Left cardiac atrium (tissue), 4 donors: ENCODE measurements at regions not wholly inside any gene's neighbourhood (a gene's known extent, or its start where the extent isn't known, plus 50 kb on each side); places are given as distances from the start of the nearest gene placed in this dataset.

ENCODE experiments used
- ATAC-seq, 2 donors: fragments of 200-7000 bp; cut with Tn5 transposase; one replicate each; pipeline ENCODE4 v1.9.1; 2020; ENCODE audit warnings: mild to moderate bottlenecking in 2 of 2, moderate library complexity in 2 of 2
- DNase-seq: peaks from one replicate; pipeline ENCODE4 v3.0.0-alpha.2; 2020
- intact Hi-C, 2 donors: fragments of 100-400 bp; cut with DNase I; formaldehyde crosslinking; loops; one replicate each; pipeline versions ENCODE4 v1.14.1 to v1.15.1; 2022 to 2023
- donor health status: DM: no; HTN: yes; CAD: no.
- donor health status: DM: no; HTN: yes; CAD: no; lungs with severe emphysema.
- donor health status: DM: yes; HTN: yes; CAD: no.
- donor health status: Dilated cardiomyopathy.

- DNase-seq (no peak), ATAC-seq (no peak)
- intact Hi-C loops: loop anchor here in 1 of 2 donors (5.0 kb wide), 1 partner anchor 33 kb away; no protein-coding TSS in a partner anchor
Measured at GRCh38 chr17:77439189-77440018, 298.6 kb downstream of the SEC14L1 start.

DNA sequence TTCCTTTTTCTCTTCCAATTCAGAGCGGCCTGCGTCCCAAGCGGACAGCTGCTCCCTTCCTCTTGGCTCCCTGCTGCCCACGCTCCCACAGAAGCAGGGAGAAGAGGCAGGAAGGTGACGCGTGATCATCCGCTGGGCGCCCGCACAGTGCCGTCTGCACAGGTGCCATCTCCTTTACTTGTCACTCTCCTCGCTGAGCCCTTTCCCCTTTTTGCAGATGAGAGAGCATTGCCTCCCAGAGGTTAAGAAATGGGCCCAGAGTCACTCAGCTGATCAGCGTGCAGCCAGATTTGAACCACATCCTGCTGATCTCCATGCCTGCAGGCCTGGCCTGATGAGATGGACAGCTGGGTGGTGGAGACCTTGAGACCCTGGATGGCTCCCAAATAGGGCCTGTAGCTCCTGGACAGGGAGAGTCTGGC, 299.8 kb downstream of the SEC14L1 start:
- intact Hi-C loops: no loop called here
- ATAC-seq: no peak

DNA sequence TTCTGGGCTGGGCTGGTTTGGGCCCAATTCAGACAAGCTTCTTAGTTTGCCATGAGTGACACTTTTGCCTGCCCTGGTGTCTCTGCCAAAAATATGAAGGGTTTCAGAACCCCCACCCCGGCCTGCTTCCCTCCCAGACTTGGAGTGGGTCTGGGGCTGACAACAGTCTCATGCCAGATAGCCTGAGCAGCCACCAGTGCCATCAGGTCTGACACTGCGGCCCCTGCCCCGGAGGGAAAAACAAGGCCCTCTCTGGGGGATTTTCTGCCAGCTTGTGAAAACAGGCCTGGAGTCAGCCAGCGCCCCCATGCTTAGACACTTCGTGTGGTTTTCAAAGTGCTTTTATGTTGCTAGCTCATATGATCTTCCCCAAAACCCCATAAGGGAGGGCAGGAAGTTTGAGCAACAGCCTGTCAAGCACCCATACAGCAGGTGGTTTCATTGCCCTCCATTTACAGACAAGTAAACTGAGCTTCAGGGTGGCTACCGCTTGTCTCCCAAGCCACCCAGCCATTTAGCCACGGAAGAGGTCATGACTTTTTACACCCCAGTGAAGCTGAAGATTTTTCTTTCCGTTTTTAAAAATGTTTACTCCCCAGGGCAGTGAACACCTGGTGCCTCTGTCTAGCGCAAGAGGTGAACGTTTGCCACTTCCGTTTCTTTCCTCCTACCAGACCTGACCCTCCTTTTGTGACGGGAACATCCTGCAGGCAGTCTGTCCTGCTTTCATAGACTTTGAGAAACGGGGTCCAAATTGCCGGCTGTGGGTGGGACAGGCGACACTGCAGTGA, 300.6 kb downstream of the SEC14L1 start:
- ATAC-seq: no peak
- intact Hi-C loops: no loop called here
- DNase-seq: peak; percentile 22

More for the DNA sequence above, 299.8 kb downstream of the SEC14L1 start:
- DNase-seq: no peak

DNA sequence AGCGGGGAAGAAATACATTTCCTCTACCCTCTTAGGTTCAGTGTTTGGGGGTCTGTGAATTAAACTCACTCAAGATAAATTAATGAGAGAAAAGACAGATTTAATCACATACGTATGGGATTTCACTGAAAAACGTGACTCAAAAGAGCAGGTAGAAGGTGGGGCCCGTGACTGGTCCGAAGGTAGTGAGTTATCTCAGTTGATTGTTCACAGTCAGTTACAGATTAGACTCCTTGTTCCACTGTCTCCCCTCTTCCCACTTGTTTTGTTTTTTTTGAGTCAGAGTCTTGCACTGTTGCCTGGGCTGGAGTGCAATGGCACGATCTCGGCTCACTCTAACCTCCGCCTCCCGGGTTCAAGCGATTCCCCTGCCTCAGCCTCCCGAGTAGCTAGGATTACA, 301.2 kb downstream of the SEC14L1 start:
- intact Hi-C loops: no loop called here
- ATAC-seq (no peak), DNase-seq (no peak)

- ATAC-seq (no peak), DNase-seq (no peak)
- intact Hi-C loops: no loop called here
Measured at GRCh38 chr17:77442976-77443747, 302.4 kb downstream of the SEC14L1 start.

GRCh38 chr17:77443748-77444260, 303.0 kb downstream of the SEC14L1 start:
- intact Hi-C loops: no loop called here
- DNase-seq (no peak), ATAC-seq (no peak)

- DNase-seq: peak; percentile 66
- ATAC-seq: peak; percentile 29 to 62
- intact Hi-C loops: no loop called here
Measured at GRCh38 chr17:77444628-77444983, 303.8 kb downstream of the SEC14L1 start.

DNA sequence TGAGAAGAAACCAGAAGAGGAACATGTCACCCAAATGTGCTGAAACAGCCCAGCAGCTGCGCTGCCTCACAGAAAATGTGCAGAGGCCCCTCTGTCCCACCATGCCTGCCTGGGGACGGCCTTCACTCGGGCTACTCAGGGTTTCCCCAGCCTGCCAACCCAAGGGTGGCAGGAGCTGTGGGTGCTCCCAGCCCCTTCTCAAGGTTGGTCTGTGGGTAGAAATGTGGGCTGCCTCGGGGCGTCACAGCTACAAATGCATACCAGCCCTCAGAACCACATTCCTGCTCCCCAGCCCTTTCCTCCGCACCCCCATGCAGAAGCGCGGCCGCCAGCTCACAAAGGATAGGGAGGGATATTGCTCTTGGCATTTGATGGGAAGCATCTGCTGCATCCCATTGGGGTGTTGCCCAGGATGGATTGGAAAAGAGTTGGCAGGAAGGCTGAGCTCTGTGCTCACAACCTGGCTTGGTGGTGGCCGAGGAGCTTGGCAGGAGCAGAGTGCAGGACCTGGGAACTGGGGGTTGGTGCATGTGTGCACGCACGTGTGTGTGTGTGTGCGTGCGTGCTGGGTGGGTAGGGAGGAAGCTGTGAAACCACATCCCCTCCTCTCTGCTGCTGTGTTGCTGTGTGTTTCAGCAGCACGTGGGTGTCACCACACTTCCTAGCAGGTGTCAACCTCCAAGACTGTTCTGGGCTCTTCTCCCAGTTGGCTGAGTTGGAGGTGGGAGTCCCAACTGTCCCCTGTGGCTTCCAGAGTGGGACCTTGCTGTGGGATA, 304.4 kb downstream of the SEC14L1 start:
- ATAC-seq (peak; percentile 56 to 70), DNase-seq (peak; percentile 68)
- intact Hi-C loops: no loop called here

DNA sequence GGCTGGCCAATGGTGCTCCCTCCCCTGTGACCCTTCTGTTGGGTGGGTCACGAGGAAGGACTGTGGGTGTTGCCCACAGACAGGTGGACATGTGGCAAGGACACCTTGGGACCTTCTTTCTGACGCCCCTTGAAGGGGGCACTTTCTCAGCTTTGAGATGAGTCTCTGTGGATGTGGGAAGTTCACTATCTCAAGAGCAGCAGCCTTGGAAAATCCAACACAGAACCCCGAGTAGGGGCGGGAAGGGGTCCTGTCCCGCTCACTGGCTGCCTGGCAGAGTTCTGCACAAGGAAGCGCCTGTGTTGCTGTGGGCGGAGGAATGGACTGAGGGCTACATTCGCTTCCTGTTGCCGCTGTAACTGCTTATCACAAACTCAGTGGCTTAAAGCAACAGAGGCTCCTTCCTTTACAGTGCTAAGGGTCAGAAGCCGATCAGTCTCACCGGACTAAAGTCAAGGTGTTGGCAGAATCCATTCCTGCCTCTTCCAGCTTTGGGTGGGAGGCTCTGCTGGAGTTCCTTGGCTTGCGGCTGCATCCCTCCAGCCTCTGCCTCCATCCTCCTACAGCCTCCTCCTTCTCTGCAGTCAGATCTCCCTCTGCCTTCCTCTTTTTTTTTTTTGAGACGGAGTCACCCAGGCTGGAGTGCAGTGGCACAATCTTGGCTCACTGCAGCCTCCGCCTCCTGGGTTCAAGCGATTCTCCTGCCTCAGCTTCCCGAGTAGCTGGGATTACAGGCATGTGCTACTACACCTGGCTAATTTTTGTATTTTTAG, 305.2 kb downstream of the SEC14L1 start:
- DNase-seq (peak; percentile 57), ATAC-seq (peak; percentile 29 to 31)
- intact Hi-C loops: no loop called here

DNA sequence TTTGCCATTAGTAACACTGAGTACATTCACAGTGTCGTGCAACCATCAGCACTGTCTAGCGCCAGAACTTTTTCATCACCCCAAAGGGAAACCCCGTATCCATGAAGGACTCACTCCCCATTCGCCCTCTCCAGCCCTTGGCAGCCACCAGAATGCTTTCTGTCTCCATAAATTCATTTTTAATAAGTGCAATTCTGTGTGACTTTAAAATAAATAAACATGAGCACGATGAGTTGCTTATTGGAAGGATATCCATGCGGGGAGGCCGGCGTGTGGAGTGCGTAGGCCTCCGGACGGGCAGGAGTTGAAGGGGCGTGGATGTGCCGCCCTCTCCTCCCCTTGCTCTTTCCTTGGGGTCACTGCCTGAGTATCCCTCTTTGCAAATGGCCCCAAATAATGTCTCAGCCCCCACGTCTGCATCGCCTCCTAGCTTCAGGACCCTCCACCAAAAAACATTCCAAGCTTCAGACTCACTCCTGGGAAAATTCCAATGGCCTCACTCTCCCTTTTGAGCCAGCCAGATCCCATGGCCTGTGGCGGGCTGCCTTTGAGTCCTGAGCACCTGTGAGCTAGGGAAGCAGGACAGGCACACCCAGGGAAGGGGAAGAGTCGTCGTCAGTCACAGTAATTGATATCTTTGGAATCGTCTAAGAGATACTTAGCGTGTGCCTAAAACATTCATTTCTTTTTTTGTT, 306.3 kb downstream of the SEC14L1 start:
- intact Hi-C loops: no loop called here
- ATAC-seq (no peak), DNase-seq (no peak)

DNA sequence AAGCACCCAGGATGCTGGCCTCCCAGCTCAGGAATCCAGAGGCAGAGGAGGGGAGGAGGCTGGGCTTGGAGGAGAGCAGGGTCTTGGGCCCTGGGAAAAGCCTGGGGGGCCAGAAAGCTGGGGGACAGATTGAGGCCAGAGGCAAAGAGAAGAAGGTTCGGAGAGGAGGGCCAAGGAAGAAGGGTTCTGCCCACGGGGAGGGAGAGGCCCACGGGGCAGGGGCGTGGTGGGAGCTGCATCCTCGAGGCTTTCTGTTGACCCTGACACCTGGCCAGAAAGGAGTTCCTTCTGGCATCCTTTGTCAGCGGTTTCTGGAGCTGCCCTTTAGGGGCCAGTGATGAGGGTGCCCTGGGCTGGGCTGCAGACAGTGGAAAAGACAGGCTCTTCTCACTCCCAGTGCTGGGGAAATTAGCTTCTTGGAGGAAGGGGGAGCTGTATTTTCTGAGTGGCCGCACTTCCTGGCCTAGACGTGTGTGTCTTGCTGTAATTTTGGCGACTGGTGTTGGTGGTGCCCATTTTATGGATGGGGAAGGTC, 308.7 kb downstream of the SEC14L1 start:
- no peak for ATAC-seq
- DNase-seq: no peak
- intact Hi-C loops: no loop called here

DNA sequence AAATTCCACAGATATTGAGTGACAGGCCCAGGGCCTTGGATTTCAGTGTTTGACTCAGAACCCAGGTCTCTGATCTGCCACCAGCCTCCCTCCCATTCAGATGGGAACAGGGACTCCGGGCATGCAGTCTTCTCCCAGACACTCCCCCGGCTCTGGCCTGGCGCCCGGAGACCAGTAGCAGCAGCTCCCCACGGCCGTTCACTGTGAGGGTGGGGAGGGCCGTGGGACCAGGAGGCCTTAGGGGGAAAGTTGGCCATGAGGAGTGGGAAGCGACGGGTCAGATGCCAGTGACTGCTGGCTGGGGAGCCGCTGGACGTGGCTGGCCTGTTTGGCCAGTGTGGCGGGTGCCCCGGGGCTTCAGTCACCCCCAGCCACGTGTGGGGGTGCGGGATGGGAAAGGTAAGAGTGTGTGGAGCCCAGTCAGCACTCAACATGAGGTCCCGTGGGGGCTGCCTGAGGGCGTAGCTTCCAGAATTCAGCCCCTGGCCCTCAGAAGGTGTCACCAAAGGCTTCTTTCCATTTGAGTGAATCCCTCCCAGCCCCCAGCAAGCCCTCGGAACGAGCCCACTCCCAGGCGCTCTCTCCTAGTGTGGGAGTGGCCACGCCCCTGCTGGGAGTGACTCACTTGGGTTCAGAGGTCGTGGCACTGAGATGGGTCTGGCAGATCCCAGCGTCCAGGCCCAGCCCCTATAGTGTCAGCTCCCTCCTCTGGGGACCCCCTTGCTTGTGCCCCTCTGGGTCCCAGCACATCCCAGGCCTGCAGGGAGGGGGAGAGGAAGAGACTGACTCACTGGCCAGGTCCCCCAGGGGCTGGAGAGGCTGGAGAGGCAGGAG, 309.4 kb downstream of the SEC14L1 start:
- DNase-seq (peak; percentile 85), ATAC-seq (peak; percentile 41 to 71)
- intact Hi-C loops: no loop called here

DNA sequence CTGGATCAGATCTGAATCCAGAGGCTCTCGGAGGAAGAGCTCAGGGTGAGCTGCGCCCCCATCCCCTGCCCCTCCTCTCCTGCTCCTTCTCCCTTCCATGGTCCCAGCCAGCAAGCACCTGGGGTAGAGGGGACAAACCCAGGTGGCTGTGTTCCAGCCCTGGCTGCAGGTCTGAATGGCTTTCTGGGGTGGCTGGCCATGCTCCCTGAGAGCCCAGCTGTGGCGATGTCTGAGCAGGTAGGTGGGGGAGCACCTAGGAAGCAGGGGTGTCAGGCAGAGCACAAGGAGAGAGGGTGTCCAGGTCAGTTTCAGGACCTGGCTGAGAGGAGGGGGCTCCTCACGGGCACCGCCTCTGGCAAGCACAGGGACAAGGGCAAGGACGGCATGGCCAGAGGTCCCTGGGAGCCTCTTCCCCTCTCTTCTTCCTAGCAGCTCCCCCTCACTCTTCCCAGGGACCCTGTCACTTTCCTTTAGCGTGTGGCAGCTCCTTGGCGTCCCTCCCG, 310.0 kb downstream of the SEC14L1 start:
- intact Hi-C loops: no loop called here
- no peak for ATAC-seq

DNA sequence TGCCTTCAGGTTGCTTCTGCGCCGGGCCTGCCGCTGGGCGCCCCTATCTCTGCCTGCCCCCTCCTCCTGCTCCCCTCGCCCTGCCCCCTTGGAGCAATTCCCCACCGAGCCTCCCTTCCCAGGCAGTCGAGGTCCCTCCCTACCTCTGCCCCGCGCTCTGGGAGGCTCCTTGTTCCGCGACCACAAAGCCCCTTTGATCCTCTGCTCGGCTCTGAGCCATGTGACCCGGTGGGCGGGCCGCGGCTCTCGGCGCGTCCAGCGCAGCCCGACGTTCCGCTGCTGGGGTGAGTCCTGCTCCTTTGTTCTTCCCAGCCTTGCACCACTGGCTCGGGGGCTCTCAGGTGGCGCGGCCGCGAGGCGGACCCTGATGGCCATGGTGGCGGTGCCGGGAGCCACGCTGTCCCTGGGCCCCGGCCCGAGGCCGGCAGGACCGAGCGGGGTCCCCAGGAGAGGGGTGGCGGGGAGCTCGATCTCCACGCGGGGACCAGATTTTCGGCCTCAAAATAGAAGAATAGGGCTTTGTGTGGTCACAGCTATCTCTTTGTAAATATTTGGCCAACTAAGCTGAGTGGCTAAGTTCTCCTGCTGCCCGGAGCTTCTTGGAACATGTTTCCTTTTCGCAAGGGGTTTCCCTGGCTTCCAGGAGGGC, 310.6 kb downstream of the SEC14L1 start:
- intact Hi-C loops: no loop called here
- peak; percentile 64 to 75 for ATAC-seq
- DNase-seq: peak; percentile 77

More for the DNA sequence above, 310.0 kb downstream of the SEC14L1 start:
- no peak for DNase-seq
